Activated CD8-positive, alpha-beta T cell treated with anti-CD3 and anti-CD28 coated beads for 36 hours (primary cell): ENCODE measurements at regions not wholly inside any gene's neighbourhood (a gene's known extent, or its start where the extent isn't known, plus 50 kb on each side); places are given as distances from the start of the nearest gene placed in this dataset.
A peak's percentile ranks its signal among the peaks of the same experiment; 100 is the strongest.

Experiments
- ATAC-seq: fragments of 200-7000 bp; cut with Tn5 transposase; one replicate; pipeline ENCODE4 v1.10.0; 2021; ENCODE audit warnings: mild to moderate bottlenecking, moderate library complexity
- CTCF ChIA-PET: fragments of 350-600 bp; sonication (Branson Sonifier 250); formaldehyde crosslinking; loops from one replicate; lab custom pipeline; 2021; ENCODE audit warnings: antibody characterized with exemption; lab: Charles Lee
- POLR2A ChIA-PET: fragments of 350-600 bp; sonication (Branson Sonifier 250); formaldehyde crosslinking; loops from one replicate; lab custom pipeline; 2021; ENCODE audit warnings: antibody characterized with exemption; lab: Charles Lee
- DNase-seq: peaks from one replicate; pipeline ENCODE4 v3.0.0-alpha.2; 2020
- H3K27ac Mint-ChIP-seq: one replicate; pipeline ENCODE4 v1.8.0; 2021; ENCODE audit warnings: mild to moderate bottlenecking, mixed read lengths
- H3K27me3 Mint-ChIP-seq: one replicate; pipeline ENCODE4 v1.8.0; 2021; ENCODE audit warnings: mixed read lengths
- H3K36me3 Mint-ChIP-seq: one replicate; pipeline ENCODE4 v1.8.0; 2021; ENCODE audit warnings: low read depth, mixed read lengths
- H3K4me1 Mint-ChIP-seq: one replicate; pipeline ENCODE4 v1.8.0; 2021; ENCODE audit warnings: low read depth, mixed read lengths
- H3K4me3 Mint-ChIP-seq: one replicate; pipeline ENCODE4 v1.8.0; 2021; ENCODE audit warnings: mild to moderate bottlenecking, moderate library complexity, mixed read lengths
- H3K9me3 Mint-ChIP-seq: one replicate; pipeline ENCODE4 v1.8.0; 2021; ENCODE audit warnings: mixed read lengths
- intact Hi-C: fragments of 100-400 bp; cut with micrococcal nuclease; formaldehyde crosslinking; loops from one replicate; pipeline ENCODE4 v1.10.0; 2022
- TF ChIP-seq, protein P1 (sequence below): fragments of 200-600 bp; IDR thresholded peaks from one replicate; pipeline ENCODE4 v1.8.0; 2022; ENCODE audit warnings: antibody characterized with exemption, mild to moderate bottlenecking

DNA sequence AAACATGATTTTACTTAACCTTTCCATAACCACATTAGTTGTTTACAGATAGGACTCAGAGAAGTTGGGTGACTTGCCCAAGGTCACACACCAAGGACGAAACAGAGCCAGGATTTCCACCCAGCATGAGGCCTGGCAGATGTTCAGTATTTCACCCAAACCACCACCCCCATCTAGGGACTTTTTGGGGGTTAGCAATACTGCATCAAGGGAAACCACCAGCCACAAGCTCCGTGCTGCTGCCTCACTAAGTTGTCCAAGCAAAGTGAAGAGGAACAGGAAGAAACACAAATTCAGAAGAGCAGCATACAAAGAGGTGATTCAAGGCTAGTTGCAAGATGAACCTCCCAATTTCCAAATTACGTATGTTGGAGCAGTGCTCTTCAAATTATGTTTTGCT lies 219.6 kb upstream of the RORB start:
- no peaks in the 10 kb centered on the region for H3K27me3 Mint-ChIP-seq
- CTCF ChIA-PET, result no interaction called here
- peaks cover 14% of the 10 kb centered on the region for H3K4me1 Mint-ChIP-seq
- ATAC-seq (peak; percentile 97), DNase-seq (peak; percentile 79)
- intact Hi-C loops, result no loop called here
- H3K9me3 Mint-ChIP-seq, result no peaks in the 10 kb centered on the region
- H3K27ac Mint-ChIP-seq, result no peak overlapping the region
- no peak overlapping the region for H3K4me3 Mint-ChIP-seq
- POLR2A ChIA-PET, result no interaction called here
- no peaks in the 10 kb centered on the region for H3K36me3 Mint-ChIP-seq
- TF ChIP-seq, protein P1, sequence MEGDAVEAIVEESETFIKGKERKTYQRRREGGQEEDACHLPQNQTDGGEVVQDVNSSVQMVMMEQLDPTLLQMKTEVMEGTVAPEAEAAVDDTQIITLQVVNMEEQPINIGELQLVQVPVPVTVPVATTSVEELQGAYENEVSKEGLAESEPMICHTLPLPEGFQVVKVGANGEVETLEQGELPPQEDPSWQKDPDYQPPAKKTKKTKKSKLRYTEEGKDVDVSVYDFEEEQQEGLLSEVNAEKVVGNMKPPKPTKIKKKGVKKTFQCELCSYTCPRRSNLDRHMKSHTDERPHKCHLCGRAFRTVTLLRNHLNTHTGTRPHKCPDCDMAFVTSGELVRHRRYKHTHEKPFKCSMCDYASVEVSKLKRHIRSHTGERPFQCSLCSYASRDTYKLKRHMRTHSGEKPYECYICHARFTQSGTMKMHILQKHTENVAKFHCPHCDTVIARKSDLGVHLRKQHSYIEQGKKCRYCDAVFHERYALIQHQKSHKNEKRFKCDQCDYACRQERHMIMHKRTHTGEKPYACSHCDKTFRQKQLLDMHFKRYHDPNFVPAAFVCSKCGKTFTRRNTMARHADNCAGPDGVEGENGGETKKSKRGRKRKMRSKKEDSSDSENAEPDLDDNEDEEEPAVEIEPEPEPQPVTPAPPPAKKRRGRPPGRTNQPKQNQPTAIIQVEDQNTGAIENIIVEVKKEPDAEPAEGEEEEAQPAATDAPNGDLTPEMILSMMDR, result no peak

DNA sequence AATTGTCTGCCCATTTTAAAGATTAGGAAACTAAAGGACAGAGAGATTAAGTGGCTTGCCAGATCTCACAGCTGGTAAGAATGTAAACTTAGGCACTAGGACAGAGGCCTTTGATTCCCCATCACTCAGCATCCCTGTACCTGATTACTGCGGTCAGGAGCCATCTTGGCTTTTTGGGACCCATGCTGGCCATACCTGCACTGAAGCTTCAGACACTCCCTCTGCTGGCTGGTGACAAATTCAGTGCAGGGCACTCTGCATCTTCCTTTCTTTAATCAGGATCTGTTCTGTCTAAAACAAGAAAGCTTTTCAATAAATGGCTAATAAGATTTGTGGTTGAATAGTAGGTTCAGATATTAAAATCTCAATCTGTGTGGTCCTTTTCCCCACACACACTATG lies 215.5 kb upstream of the RORB start:
- Mint-ChIP-seq H3K27me3 (no peaks in the 10 kb centered on the region), H3K9me3 (no peaks in the 10 kb centered on the region), H3K4me1 (peaks cover 16% of the 10 kb centered on the region), H3K27ac (no peak overlapping the region), H3K4me3 (no peak overlapping the region), H3K36me3 (no peaks in the 10 kb centered on the region)
- ChIA-PET CTCF (no interaction called here), POLR2A (no interaction called here)
- TF ChIP-seq, protein P1, result peak; percentile 30
- intact Hi-C loops, result no loop called here
- DNase-seq (peak; percentile 41), ATAC-seq (no peak)

GRCh38 chr9:74282526-74283253 lies 214.4 kb upstream of the RORB start:
- intact Hi-C loops, result no loop called here
- CTCF ChIA-PET, result interaction anchor here (0.9 kb wide), 1 partner anchor 9 kb away, joined by 4 read pairs; no protein-coding TSS in a partner anchor
- ATAC-seq (no peak), DNase-seq (no peak)
- H3K36me3 Mint-ChIP-seq, result no peaks in the 10 kb centered on the region
- H3K9me3 Mint-ChIP-seq, result no peaks in the 10 kb centered on the region
- no peak overlapping the region for H3K27ac Mint-ChIP-seq
- TF ChIP-seq, protein P1, result no peak
- H3K4me1 Mint-ChIP-seq, result peaks cover 6% of the 10 kb centered on the region
- H3K4me3 Mint-ChIP-seq, result no peak overlapping the region
- no peaks in the 10 kb centered on the region for H3K27me3 Mint-ChIP-seq
- POLR2A ChIA-PET, result no interaction called here

DNA sequence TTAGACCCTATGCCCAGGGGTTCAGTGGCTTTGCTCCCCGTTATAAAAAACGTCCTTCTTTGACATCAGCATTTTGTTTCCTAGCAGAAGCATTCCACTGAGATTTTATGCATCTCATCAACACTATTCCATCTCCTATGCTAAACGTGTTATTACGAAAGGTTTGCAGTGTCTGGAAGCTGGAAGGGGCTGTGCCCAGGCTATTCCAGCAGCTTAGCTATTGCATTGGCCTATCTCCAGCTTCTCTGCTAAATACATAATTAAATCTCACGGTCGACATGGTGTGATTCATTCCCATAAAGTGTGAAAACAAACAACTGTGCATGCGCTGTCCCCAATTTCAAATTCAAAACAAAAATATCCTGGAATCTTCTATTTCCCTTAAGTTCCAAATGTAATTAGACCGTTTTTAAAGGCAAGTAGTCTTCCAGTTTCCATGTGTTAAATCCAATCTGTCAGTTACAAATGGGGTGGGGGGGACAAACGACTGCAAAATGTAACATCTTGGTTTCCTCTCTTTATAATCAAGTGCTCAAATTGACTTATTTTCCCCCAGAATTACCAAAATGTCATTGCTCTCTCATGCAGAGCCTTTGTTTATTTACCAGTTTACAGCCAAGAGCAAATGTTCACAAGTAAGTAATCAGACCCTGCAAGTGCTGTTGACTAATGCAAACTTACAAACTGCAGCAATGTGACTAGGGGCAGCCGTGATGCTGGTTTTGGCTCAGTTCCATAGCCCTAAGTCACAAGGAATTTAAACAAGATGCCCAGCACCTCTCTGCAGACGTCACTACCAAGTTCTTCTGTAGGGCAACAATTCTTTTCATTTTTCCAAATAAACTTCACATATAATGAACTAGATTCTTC lies 212.3 kb upstream of the RORB start:
- Mint-ChIP-seq H3K27me3 (no peaks in the 10 kb centered on the region), H3K9me3 (no peaks in the 10 kb centered on the region), H3K4me1 (peaks cover 2% of the 10 kb centered on the region), H3K36me3 (no peaks in the 10 kb centered on the region), H3K27ac (no peak overlapping the region), H3K4me3 (no peak overlapping the region)
- intact Hi-C loops, result no loop called here
- TF ChIP-seq, protein P1, result no peak
- CTCF ChIA-PET, result no interaction called here
- POLR2A ChIA-PET, result no interaction called here
- ATAC-seq, result no peak
- no peak for DNase-seq

GRCh38 chr9:74293479-74293878 lies 203.7 kb upstream of the RORB start:
- no peak for ATAC-seq
- H3K27ac Mint-ChIP-seq, result no peak overlapping the region
- intact Hi-C loops, result no loop called here
- no peak overlapping the region for H3K4me3 Mint-ChIP-seq
- no peak for DNase-seq
- ChIA-PET POLR2A (no interaction called here), CTCF (no interaction called here)
- no peaks in the 10 kb centered on the region for H3K4me1 Mint-ChIP-seq
- H3K27me3 Mint-ChIP-seq, result peaks cover 3% of the 10 kb centered on the region
- no peaks in the 10 kb centered on the region for H3K36me3 Mint-ChIP-seq
- TF ChIP-seq, protein P1, result no peak
- no peaks in the 10 kb centered on the region for H3K9me3 Mint-ChIP-seq
